ENCODE measurements at regions not wholly inside any gene's neighbourhood (a gene's known extent, or its start where the extent isn't known, plus 50 kb on each side); places are given as distances from the start of the nearest gene placed in this dataset.

DNA sequence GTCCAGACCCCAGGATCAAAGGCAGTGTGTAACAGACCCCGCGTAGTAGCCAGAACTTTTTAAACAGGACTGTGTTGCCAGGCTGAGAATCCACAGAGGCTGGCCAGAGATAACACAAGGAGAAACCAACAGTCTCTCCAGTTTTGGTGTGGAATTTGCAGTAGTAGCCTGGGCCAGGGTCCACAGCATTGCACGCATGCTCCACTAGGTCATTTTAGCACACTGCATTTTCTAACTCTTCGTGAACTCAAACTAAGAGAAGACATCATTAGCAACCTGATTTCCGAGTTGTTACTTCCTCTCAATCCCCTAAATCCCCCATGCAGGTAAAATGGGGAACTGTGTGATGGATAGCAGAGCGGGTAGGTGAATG, 119.6 kb downstream of the BOD1 start:
- TF ChIP-seq CEBPB (IDR thresholded peaks at IDR 0.05) (no peak), MAX (IDR thresholded peaks at IDR 0.05) (no peak), CREB1 (IDR thresholded peaks at IDR 0.05; ENCODE audit: low read depth) (no peak), TAF1 (IDR thresholded peaks at IDR 0.05; ENCODE audit: low read depth) (no peak), REST (IDR thresholded peaks at IDR 0.05; ENCODE audit: low read depth) (no peak), FOXM1 (IDR thresholded peaks at IDR 0.05; ENCODE audit: borderline replicate concordance, low read depth) (no peak), EP300 (IDR thresholded peaks at IDR 0.05; ENCODE audit: borderline replicate concordance) (no peak)
- TF ChIP-seq, protein P1, sequence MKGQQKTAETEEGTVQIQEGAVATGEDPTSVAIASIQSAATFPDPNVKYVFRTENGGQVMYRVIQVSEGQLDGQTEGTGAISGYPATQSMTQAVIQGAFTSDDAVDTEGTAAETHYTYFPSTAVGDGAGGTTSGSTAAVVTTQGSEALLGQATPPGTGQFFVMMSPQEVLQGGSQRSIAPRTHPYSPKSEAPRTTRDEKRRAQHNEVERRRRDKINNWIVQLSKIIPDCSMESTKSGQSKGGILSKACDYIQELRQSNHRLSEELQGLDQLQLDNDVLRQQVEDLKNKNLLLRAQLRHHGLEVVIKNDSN (IDR thresholded peaks at IDR 0.05), result no peak
